ENCODE measurements at regions not wholly inside any gene's neighbourhood (a gene's known extent, or its start where the extent isn't known, plus 50 kb on each side); places are given as distances from the start of the nearest gene placed in this dataset.
"Not testable (repeated sequence)": the region's sequence is repeated elsewhere in the genome, so short reads cannot be mapped to it uniquely, and the experiment has no call there.

GRCh38 chr12:131192951-131193350 is 239.2 kb downstream of the ADGRD1 start:
- DNase-seq, result no peak

- no peak for DNase-seq
Observed at GRCh38 chr12:131194166-131194565, 240.5 kb downstream of the ADGRD1 start.

- no peak for DNase-seq
Observed at GRCh38 chr12:131195796-131196195, 242.1 kb downstream of the ADGRD1 start.

- DNase-seq, result no peak
Observed at GRCh38 chr12:131196220-131196619, 242.5 kb downstream of the ADGRD1 start.

- DNase-seq, result no peak
Observed at GRCh38 chr12:131197490-131197889, 243.8 kb downstream of the ADGRD1 start.

GRCh38 chr12:131199221-131199620 is 245.5 kb downstream of the ADGRD1 start:
- DNase-seq, result no peak

- DNase-seq, result not testable (repeated sequence)
Observed at GRCh38 chr12:131201912-131202311, 248.2 kb downstream of the ADGRD1 start.

GRCh38 chr12:131202592-131203378 is 249.1 kb downstream of the ADGRD1 start:
- DNase-seq, result no peak

GRCh38 chr12:131203666-131204415 is 250.1 kb downstream of the ADGRD1 start:
- DNase-seq, result no peak

GRCh38 chr12:131204416-131205274 is 250.9 kb downstream of the ADGRD1 start:
- DNase-seq, result no peak

GRCh38 chr12:131205275-131205933 is 251.7 kb downstream of the ADGRD1 start:
- not testable (repeated sequence) for DNase-seq

GRCh38 chr12:131206630-131207299 is 253.1 kb downstream of the ADGRD1 start:
- not testable (repeated sequence) for DNase-seq

GRCh38 chr12:131207300-131207660 is 253.6 kb downstream of the ADGRD1 start:
- not testable (repeated sequence) for DNase-seq

- DNase-seq, result not testable (repeated sequence)
Observed at GRCh38 chr12:131207841-131208240, 254.1 kb downstream of the ADGRD1 start.

- no peak for DNase-seq
Observed at GRCh38 chr12:131208425-131208824, 254.7 kb downstream of the ADGRD1 start.

GRCh38 chr12:131209082-131210070 is 255.7 kb downstream of the ADGRD1 start:
- no peak for DNase-seq

GRCh38 chr12:131210506-131211339 is 257.0 kb downstream of the ADGRD1 start:
- no peak for DNase-seq

GRCh38 chr12:131211340-131211938 is 257.7 kb downstream of the ADGRD1 start:
- DNase-seq, result no peak

GRCh38 chr12:131213896-131214442 is 260.3 kb downstream of the ADGRD1 start:
- no peak for DNase-seq

Data from fibroblast of skin of back (primary cell).